ENCODE measurements at regions not wholly inside any gene's neighbourhood (a gene's known extent, or its start where the extent isn't known, plus 50 kb on each side); places are given as distances from the start of the nearest gene placed in this dataset.

GRCh38 chr16:85173981-85174751 lies 61.9 kb upstream of the CIBAR2 start:
- peak; percentile 81 to 82 for DNase-seq (ENCODE audit: low read depth in 2 of 2)

GRCh38 chr16:85174871-85175723 lies 62.8 kb upstream of the CIBAR2 start:
- DNase-seq (ENCODE audit: low read depth in 2 of 2), result no peak

GRCh38 chr16:85175724-85176233 lies 63.5 kb upstream of the CIBAR2 start:
- no peak for DNase-seq (ENCODE audit: low read depth in 2 of 2)

- no peak for DNase-seq (ENCODE audit: low read depth in 2 of 2)
Measured at GRCh38 chr16:85176541-85177447, 64.5 kb upstream of the CIBAR2 start.

GRCh38 chr16:85177448-85177846 lies 65.2 kb upstream of the CIBAR2 start:
- no peak for DNase-seq (ENCODE audit: low read depth in 2 of 2)

- no peak for DNase-seq (ENCODE audit: low read depth in 2 of 2)
Measured at GRCh38 chr16:85178006-85178591, 65.8 kb upstream of the CIBAR2 start.

GRCh38 chr16:85178596-85178995 lies 66.3 kb upstream of the CIBAR2 start:
- no peak for DNase-seq (ENCODE audit: low read depth in 2 of 2)

GRCh38 chr16:85179344-85180046 lies 67.2 kb upstream of the CIBAR2 start:
- DNase-seq (ENCODE audit: low read depth in 2 of 2), result no peak

GRCh38 chr16:85180047-85180826 lies 68.0 kb upstream of the CIBAR2 start:
- no peak for DNase-seq (ENCODE audit: low read depth in 2 of 2)

GRCh38 chr16:85180827-85181738 lies 68.8 kb upstream of the CIBAR2 start:
- DNase-seq (ENCODE audit: low read depth in 2 of 2), result no peak

GRCh38 chr16:85181739-85182129 lies 69.5 kb upstream of the CIBAR2 start:
- DNase-seq (ENCODE audit: low read depth in 2 of 2), result no peak

- DNase-seq (ENCODE audit: low read depth in 2 of 2), result no peak
Measured at GRCh38 chr16:85182286-85182685, 70.0 kb upstream of the CIBAR2 start.

GRCh38 chr16:85182774-85183173 lies 70.5 kb upstream of the CIBAR2 start:
- no peak for DNase-seq (ENCODE audit: low read depth in 2 of 2)

- DNase-seq (ENCODE audit: low read depth in 2 of 2), result no peak
Measured at GRCh38 chr16:85183564-85183963, 71.3 kb upstream of the CIBAR2 start.

GRCh38 chr16:85184404-85184803 lies 72.1 kb upstream of the CIBAR2 start:
- no peak for DNase-seq (ENCODE audit: low read depth in 2 of 2)

- DNase-seq (ENCODE audit: low read depth in 2 of 2), result no peak
Measured at GRCh38 chr16:85185303-85186100, 73.2 kb upstream of the CIBAR2 start.

GRCh38 chr16:85187002-85187401 lies 74.7 kb upstream of the CIBAR2 start:
- DNase-seq (ENCODE audit: low read depth in 2 of 2), result no peak

- no peak for DNase-seq (ENCODE audit: low read depth in 2 of 2)
Measured at GRCh38 chr16:85187447-85187846, 75.2 kb upstream of the CIBAR2 start.

Data from fibroblast of skin of left quadriceps (primary cell).